Spleen (tissue), 11 donors: ENCODE measurements at regions not wholly inside any gene's neighbourhood (a gene's known extent, or its start where the extent isn't known, plus 50 kb on each side); places are given as distances from the start of the nearest gene placed in this dataset.

Source experiments
- DNase-seq: peaks from one replicate; pipeline ENCODE4 v3.0.0-alpha.2; 2020
- H3K27ac ChIP-seq, 8 donors: fragments of 200-600 bp; sonication (generic) in 7 of 8; 1 replicate in 4 of 8; 2 replicates in 4 of 8; pipeline versions ENCODE4 v1.5.0 to v1.8.0; 2016 to 2021; ENCODE audit warnings: inconsistent platforms in 4 of 8, mild to moderate bottlenecking in 4 of 8, moderate library complexity in 1 of 8
- H3K27me3 ChIP-seq, 7 donors: fragments of 200-600 bp; sonication (generic) in 6 of 7; replicated peaks in 1 of 7; 1 replicate in 4 of 7; 2 replicates in 3 of 7; pipeline versions ENCODE4 v1.5.0 to v1.8.0; 2016 to 2021; ENCODE audit warnings: inconsistent platforms in 3 of 7, mild to moderate bottlenecking in 1 of 7
- H3K36me3 ChIP-seq, 6 donors: fragments of 200-600 bp; sonication (generic) in 5 of 6; 1 replicate in 4 of 6; 2 replicates in 2 of 6; pipeline versions ENCODE4 v1.5.0 to v1.8.0; 2016 to 2021; ENCODE audit warnings: inconsistent platforms in 2 of 6
- H3K4me1 ChIP-seq, 6 donors: fragments of 200-600 bp; sonication (generic) in 5 of 6; 1 replicate in 3 of 6; 2 replicates in 3 of 6; pipeline versions ENCODE4 v1.5.0 to v1.8.0; 2016 to 2021; ENCODE audit warnings: inconsistent platforms in 3 of 6
- H3K4me3 ChIP-seq, 8 donors: fragments of 200-600 bp; sonication (generic) in 7 of 8; 1 replicate in 4 of 8; 2 replicates in 4 of 8; pipeline versions ENCODE4 v1.5.0 to v1.8.0; 2016 to 2021; ENCODE audit warnings: inconsistent platforms in 4 of 8, mild to moderate bottlenecking in 4 of 8, moderate library complexity in 2 of 8
- H3K9me3 ChIP-seq, 8 donors: fragments of 200-600 bp; sonication (generic) in 7 of 8; 1 replicate in 4 of 8; 2 replicates in 4 of 8; pipeline versions ENCODE4 v1.5.0 to v1.8.0; 2016 to 2021; ENCODE audit warnings: inconsistent platforms in 4 of 8
- CTCF ChIP-seq, 11 experiments: fragments of 200-600 bp in 7 of 11; fragments of 450-650 bp in 4 of 11; sonication (generic) in 4 of 11; IDR thresholded peaks in 8 of 11; conservative IDR thresholded peaks in 3 of 11; 1 replicate in 7 of 11; 2 replicates in 4 of 11; pipeline versions ENCODE4 v1.4.0 to v1.8.0; 2016 to 2021; ENCODE audit warnings: antibody characterized with exemption in 11 of 11, inconsistent platforms in 4 of 11, mild to moderate bottlenecking in 1 of 11
- POLR2A ChIP-seq, 3 donors: fragments of 450-650 bp; IDR thresholded peaks; one replicate each; pipeline ENCODE4 v1.5.1; 2017; ENCODE audit warnings: antibody characterized with exemption in 3 of 3, mild to moderate bottlenecking in 1 of 3
- POLR2AphosphoS5 ChIP-seq, 3 donors: sonication (generic); formaldehyde crosslinking; IDR thresholded peaks; one replicate each; pipeline ENCODE4 v1.5.1; 2017; ENCODE audit warnings: antibody characterized with exemption in 3 of 3
- WGBS, 5 donors: extraction: QIAGEN DNeasy Blood & Tissue Kit in 3 of 5; methylation state at CpG; one replicate each; pipeline versions ENCODE4 v1.1.5 to v1.1.7; 2013 to 2018; 5-methylcytosine and 5-hydroxymethylcytosine counted together
- intact Hi-C: fragments of 100-400 bp; cut with DNase I; formaldehyde crosslinking; loops from one replicate; pipeline ENCODE4 v1.15.0; 2023; ENCODE audit warnings: low total_unique reads
- donor health status: healthy with polysubstance abuse.
- donor health status: DM: no; HTN: no; CAD: no; lungs with moderate emphysema.
- donor health status: DM: no; HTN: no; CAD: no.
- donor health status: Bipolar disorder and iron deficiency.
- donor health status: healthy.
- donor health status: DM: no; HTN: no; CAD: no.
- donor health status: DM: yes; HTN: yes; CAD: no.

GRCh38 chr10:55466806-55467504, 665.9 kb upstream of the PCDH15 start:
- no peak for TF ChIP-seq POLR2A (IDR thresholded peaks at IDR 0.05)
- no peak for TF ChIP-seq POLR2AphosphoS5 (IDR thresholded peaks at IDR 0.05)
- TF ChIP-seq CTCF (IDR thresholded peaks at IDR 0.05 in 8 of 11, conservative IDR thresholded peaks at IDR 0.05 in 3 of 11), result no peak
- WGBS, 5 donors, result 72 to 82% (median 76%) methylated on average over 2 of the region's 2 CpGs
- Histone ChIP-seq H3K4me3 (no peak overlapping the region), H3K4me1 (no peaks in the 10 kb centered on the region), H3K27ac (no peak overlapping the region), H3K36me3 (no peaks in the 10 kb centered on the region), H3K9me3 (no peaks in the 10 kb centered on the region), H3K27me3 (no peaks in the 10 kb centered on the region)
- DNase-seq, result no peak
- intact Hi-C loops, result no loop called here

GRCh38 chr10:55464083-55464482, 663.1 kb upstream of the PCDH15 start:
- Histone ChIP-seq H3K4me3 (no peak overlapping the region), H3K36me3 (no peaks in the 10 kb centered on the region), H3K27me3 (no peaks in the 10 kb centered on the region), H3K4me1 (no peaks in the 10 kb centered on the region), H3K27ac (no peak overlapping the region), H3K9me3 (no peaks in the 10 kb centered on the region)
- no peak for DNase-seq
- TF ChIP-seq POLR2A (IDR thresholded peaks at IDR 0.05), result no peak
- no peak for TF ChIP-seq POLR2AphosphoS5 (IDR thresholded peaks at IDR 0.05)
- TF ChIP-seq CTCF (IDR thresholded peaks at IDR 0.05 in 8 of 11, conservative IDR thresholded peaks at IDR 0.05 in 3 of 11), result no peak
- WGBS, 5 donors, result 81 to 88% (median 85%) methylated on average over 4 of the region's 4 CpGs
- intact Hi-C loops, result no loop called here

DNA sequence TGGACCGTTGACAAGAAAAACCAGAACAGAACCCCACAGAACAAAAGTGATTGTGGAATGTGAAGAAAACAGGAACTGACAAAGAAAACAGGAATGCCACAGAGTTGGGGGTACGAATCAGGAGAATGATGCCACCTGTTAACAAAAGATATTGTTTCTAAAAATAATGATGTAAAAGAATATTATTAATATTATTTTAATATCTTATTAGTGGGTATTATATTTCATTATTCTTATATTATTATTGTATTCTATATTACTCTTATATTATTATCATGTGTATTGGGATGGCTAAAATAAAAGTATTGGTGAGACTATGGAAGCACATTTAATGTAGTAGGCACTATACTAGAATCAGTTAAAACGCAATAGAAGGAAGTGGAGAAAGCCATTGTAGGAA, 659.0 kb upstream of the PCDH15 start:
- Histone ChIP-seq H3K27ac (no peak overlapping the region), H3K4me3 (no peak overlapping the region), H3K36me3 (no peaks in the 10 kb centered on the region), H3K4me1 (no peaks in the 10 kb centered on the region), H3K27me3 (no peaks in the 10 kb centered on the region), H3K9me3 (no peaks in the 10 kb centered on the region)
- intact Hi-C loops, result no loop called here
- TF ChIP-seq CTCF (IDR thresholded peaks at IDR 0.05 in 8 of 11, conservative IDR thresholded peaks at IDR 0.05 in 3 of 11) (no peak), POLR2AphosphoS5 (IDR thresholded peaks at IDR 0.05) (no peak), POLR2A (IDR thresholded peaks at IDR 0.05) (no peak)
- 76 to 86% (median 80%) methylated on average over 3 of the region's 3 CpGs for WGBS, 5 donors
- DNase-seq, result no peak

DNA sequence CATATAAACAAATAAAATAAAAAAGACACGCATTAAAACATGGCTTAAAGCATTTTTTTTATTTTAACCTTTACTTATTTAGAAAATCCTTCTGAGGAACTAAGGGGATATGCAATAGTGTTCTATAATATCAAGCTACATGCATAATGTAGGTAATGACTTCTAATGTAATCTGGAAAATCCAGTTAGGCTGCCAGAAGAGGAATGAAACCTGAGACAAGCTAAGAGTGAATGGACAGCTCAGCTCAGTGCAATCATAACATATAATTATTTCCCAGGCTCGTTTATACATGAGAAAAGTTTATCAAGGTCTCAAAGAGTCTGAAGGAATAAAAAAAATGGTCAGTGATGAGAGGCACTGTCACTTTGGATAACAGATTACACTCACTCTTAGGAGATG, 649.0 kb upstream of the PCDH15 start:
- no peaks in the 10 kb centered on the region for H3K4me1 ChIP-seq
- H3K27ac ChIP-seq, result no peak overlapping the region
- no peaks in the 10 kb centered on the region for H3K9me3 ChIP-seq
- intact Hi-C loops, result no loop called here
- no peak for DNase-seq
- H3K36me3 ChIP-seq, result no peaks in the 10 kb centered on the region
- no peak overlapping the region for H3K4me3 ChIP-seq
- no peaks in the 10 kb centered on the region for H3K27me3 ChIP-seq
- WGBS, 5 donors, result 58 to 83% (median 62%) methylated on average over 2 of the region's 2 CpGs
- TF ChIP-seq POLR2AphosphoS5 (IDR thresholded peaks at IDR 0.05) (no peak), CTCF (IDR thresholded peaks at IDR 0.05 in 8 of 11, conservative IDR thresholded peaks at IDR 0.05 in 3 of 11) (no peak), POLR2A (IDR thresholded peaks at IDR 0.05) (no peak)
